RWPE1 (cell line): ENCODE measurements at regions not wholly inside any gene's neighbourhood (a gene's known extent, or its start where the extent isn't known, plus 50 kb on each side); places are given as distances from the start of the nearest gene placed in this dataset.

Experiments used
- CTCF ChIA-PET: fragments of 350-600 bp; sonication (Branson Sonifier 250); formaldehyde crosslinking; extraction: SDS; loops from one replicate; lab custom pipeline; 2021; lab: Yijun Ruan, JAX
- POLR2A ChIA-PET: fragments of 400-600 bp; formaldehyde crosslinking; extraction: SDS; loops from one replicate; lab custom pipeline; 2020; ENCODE audit warnings: antibody characterized with exemption; ENCODE audit not compliant: low non-redundant PET; lab: Yijun Ruan, JAX
- DNase-seq: peaks from one replicate; pipeline ENCODE4 v3.0.0; 2012; ENCODE audit warnings: low spot score
- H3K27ac ChIP-seq: fragments of 450-650 bp; 2 replicates; pipeline ENCODE4 v1.5.1; 2017
- TF ChIP-seq, protein P1 (sequence below): fragments of 450-650 bp; conservative IDR thresholded peaks from 2 replicates; pipeline ENCODE4 v1.5.1; 2017; ENCODE audit warnings: low read depth, mild to moderate bottlenecking

DNA sequence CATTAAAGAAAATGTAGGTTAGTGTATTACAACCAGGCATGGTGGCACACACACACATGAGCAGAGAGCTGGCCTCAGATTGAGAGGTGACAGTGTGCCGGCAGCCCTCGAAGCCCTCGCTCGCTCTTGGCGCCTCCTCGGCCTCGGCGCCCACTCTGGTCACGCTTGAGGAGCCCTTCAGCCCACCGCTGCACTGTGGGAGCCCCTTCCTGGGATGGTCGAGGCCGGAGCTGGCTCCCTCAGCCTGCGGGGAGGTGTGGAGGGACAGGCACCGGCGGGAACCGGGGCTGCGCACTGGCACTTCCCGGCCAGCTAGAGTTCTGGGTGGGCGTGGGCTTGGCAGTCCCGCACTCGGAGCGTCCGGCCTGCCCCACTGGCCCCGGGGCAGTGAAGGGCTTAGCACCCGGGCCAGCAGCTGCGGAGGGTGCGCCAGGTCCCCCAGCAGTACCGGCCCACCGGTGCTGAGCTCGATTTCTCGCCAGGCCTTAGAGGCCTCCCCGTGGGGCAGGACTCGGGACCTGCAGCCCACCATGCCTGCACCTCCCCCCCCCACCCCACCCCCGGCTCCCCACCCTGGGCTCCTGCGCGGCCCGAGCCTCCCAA, 80.4 kb upstream of the TMEM158 start:
- no peak overlapping the region for H3K27ac ChIP-seq
- POLR2A ChIA-PET: no interaction called here
- TF ChIP-seq, protein P1, sequence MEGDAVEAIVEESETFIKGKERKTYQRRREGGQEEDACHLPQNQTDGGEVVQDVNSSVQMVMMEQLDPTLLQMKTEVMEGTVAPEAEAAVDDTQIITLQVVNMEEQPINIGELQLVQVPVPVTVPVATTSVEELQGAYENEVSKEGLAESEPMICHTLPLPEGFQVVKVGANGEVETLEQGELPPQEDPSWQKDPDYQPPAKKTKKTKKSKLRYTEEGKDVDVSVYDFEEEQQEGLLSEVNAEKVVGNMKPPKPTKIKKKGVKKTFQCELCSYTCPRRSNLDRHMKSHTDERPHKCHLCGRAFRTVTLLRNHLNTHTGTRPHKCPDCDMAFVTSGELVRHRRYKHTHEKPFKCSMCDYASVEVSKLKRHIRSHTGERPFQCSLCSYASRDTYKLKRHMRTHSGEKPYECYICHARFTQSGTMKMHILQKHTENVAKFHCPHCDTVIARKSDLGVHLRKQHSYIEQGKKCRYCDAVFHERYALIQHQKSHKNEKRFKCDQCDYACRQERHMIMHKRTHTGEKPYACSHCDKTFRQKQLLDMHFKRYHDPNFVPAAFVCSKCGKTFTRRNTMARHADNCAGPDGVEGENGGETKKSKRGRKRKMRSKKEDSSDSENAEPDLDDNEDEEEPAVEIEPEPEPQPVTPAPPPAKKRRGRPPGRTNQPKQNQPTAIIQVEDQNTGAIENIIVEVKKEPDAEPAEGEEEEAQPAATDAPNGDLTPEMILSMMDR: no peak
- CTCF ChIA-PET: no interaction called here
- no peak for DNase-seq

DNA sequence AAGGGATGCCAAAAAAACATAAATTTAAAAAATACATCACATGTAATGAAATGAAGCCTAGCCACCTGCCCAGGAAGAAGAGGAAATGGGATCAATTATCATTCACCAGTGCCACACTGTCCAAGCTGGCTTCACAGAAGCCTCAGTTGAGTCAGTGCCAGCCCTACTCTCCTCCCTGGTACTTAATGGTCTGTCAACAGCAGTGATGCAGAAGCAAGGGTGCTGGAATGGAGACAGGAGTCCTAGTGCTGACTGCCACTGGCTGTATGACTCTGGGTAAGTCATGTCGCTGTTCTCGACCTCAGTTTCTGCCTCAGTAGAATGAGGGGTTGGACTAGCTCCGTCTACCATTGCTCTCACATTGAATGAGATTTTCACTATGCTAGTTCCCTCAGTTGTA, 78.5 kb upstream of the LARS2 start:
- POLR2A ChIA-PET: no interaction called here
- H3K27ac ChIP-seq: no peak overlapping the region
- CTCF ChIA-PET: no interaction called here
- no peak for DNase-seq
- TF ChIP-seq, protein P1: no peak

GRCh38 chr3:45311327-45311726, 77.0 kb upstream of the LARS2 start:
- ChIA-PET CTCF (no interaction called here), POLR2A (no interaction called here)
- DNase-seq: no peak
- TF ChIP-seq, protein P1: no peak
- no peak overlapping the region for H3K27ac ChIP-seq

- POLR2A ChIA-PET: no interaction called here
- CTCF ChIA-PET: no interaction called here
- no peak overlapping the region for H3K27ac ChIP-seq
Observed at GRCh38 chr3:45311953-45312801, 76.2 kb upstream of the LARS2 start.

DNA sequence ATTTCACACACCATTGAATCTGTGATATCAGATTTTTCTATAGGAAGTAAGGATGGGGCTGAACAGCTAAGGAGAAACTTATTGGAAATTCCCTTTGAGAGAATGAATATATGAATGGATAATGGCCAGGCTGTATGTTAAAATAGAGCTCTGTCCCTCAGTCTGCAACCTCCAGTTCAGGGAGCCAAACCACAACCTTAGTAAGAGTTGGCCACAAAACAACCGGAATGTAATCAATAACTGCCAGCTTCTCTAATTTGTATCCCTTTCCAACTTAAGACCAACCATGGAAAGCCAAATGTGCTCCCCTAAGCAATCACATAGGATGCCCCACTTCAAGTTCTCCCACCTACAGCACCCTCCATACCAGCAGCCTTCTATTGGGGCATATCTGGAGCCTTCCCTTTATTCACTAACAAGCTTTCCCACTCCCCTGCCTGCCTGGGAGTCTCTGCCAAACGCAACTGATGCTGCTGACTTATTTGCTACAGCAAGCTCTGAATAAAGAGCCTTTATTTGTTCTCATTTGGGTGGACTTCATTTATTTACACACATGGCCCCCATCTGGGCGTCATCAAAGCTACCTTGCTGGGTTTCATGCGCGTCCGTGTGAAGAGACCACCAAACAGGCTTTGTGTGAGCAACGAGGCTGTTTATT, 75.4 kb upstream of the LARS2 start:
- CTCF ChIA-PET: no interaction called here
- no peak for DNase-seq

More at GRCh38 chr3:45311953-45312801, 76.2 kb upstream of the LARS2 start:
- TF ChIP-seq, protein P1: no peak
- no peak for DNase-seq

DNA sequence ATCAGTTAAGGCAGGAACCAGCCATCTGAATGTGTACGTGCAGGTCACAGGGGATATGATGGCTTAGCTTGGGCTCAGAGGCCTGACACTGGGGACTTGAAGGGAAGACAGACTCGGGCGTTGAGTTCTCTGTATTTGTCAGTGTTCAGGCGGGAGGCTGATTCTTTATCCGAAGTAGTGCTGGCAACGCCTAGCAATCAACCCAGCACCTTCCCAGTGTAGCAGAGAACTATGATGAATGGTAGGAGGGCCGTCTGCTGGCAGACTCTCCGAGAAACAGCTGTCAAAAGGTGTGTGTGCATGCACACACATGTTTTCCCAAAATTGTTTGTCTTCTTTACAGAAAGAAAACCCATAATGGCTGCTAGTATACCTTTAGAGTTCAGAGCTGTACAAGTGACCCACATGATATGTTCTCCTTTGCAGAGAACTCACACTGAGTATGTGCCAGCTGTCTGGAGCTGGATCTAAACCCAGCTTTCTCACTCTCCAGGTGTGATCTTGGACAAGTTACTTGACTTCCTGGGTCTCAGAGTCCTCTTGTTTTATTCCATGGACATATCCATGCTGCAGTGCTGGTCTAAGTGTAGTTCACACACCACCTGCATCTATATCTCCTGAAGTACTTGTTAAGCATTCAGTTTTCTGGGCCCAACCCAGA, 74.5 kb upstream of the LARS2 start:
- H3K27ac ChIP-seq: no peak overlapping the region
- DNase-seq: no peak

More for the DNA sequence above, 75.4 kb upstream of the LARS2 start:
- TF ChIP-seq, protein P1: no peak
- POLR2A ChIA-PET: no interaction called here
- no peak overlapping the region for H3K27ac ChIP-seq

More for the DNA sequence above, 74.5 kb upstream of the LARS2 start:
- ChIA-PET CTCF (no interaction called here), POLR2A (no interaction called here)
- TF ChIP-seq, protein P1: no peak
